GM12878 (cell line): ENCODE measurements at regions not wholly inside any gene's neighbourhood (a gene's known extent, or its start where the extent isn't known, plus 50 kb on each side); places are given as distances from the start of the nearest gene placed in this dataset.

Source experiments
- ATAC-seq: fragments of 200-7000 bp; cut with Tn5 transposase; 3 replicates; pipeline ENCODE4 v1.9.1; 2020; ENCODE audit warnings: mild to moderate bottlenecking, moderate library complexity
- BruUV-seq: library from RNA; stranded (reverse); fragments of 400-500 nt; replicated peaks from 2 replicates; lab custom pipeline; 2021; lab: Mats Ljungman, UMichigan
- CTCF ChIA-PET: fragments of 300-600 bp; sonication (Branson Sonifier 250); formaldehyde crosslinking; extraction: SDS; loops from one replicate; lab custom pipeline; 2021; ENCODE audit warnings: inconsistent platforms; lab: Yijun Ruan, JAX
- POLR2A ChIA-PET: fragments of 350-600 bp; formaldehyde crosslinking; extraction: SDS; loops from one replicate; lab custom pipeline; 2021; ENCODE audit warnings: inconsistent platforms; lab: Charles Lee
- RAD21 ChIA-PET: fragments of 300-600 bp; sonication (Branson Sonifier 250); formaldehyde crosslinking; loops from one replicate; lab custom pipeline; 2023; ENCODE audit warnings: antibody characterized with exemption; ENCODE audit not compliant: unreplicated experiment; lab: Charles Lee
- SMC1A ChIA-PET: fragments of 300-600 bp; sonication (Branson Sonifier 250); formaldehyde crosslinking; loops from one replicate; lab custom pipeline; 2023; ENCODE audit not compliant: unreplicated experiment, uncharacterized antibody; lab: Charles Lee
- DNase-seq: peaks from one replicate; pipeline ENCODE4 v3.0.0-alpha.2; 2011; ENCODE audit warnings: low read depth, low spot score
- FAIRE-seq: peaks from 3 replicates; lab custom pipeline; 2011; peaks lifted over from hg19 to GRCh38; lab: Jason Lieb, UNC
- H2AFZ ChIP-seq: 2 replicates; pipeline ENCODE4 v1.6.0; 2011; ENCODE audit warnings: low read depth, low read length, control low read depth; ENCODE audit not compliant: control insufficient read depth
- H3K27ac ChIP-seq: 2 replicates; pipeline ENCODE4 v1.5.1; 2011; ENCODE audit warnings: control low read depth; ENCODE audit not compliant: control insufficient read depth, insufficient read depth
- H3K27me3 ChIP-seq, 2 experiments: replicated peaks in 1 of 2; 2 replicates each; pipeline versions ENCODE4 v1.6.0 to v1.6.1; 2011; ENCODE audit warnings: low read length in 1 of 2; ENCODE audit not compliant: control insufficient read depth in 2 of 2, insufficient read depth in 2 of 2
- H3K36me3 ChIP-seq, 2 experiments: 2 replicates each; pipeline ENCODE4 v1.5.1; 2011; ENCODE audit warnings: low read length in 1 of 2; ENCODE audit not compliant: control insufficient read depth in 2 of 2, insufficient read depth in 2 of 2
- H3K4me1 ChIP-seq: 2 replicates; pipeline ENCODE4 v1.6.1; 2011; ENCODE audit warnings: mild to moderate bottlenecking, low read length, moderate library complexity, mixed read lengths; ENCODE audit not compliant: control insufficient read depth, insufficient read depth
- H3K4me2 ChIP-seq: 2 replicates; pipeline ENCODE4 v1.6.0; 2011; ENCODE audit warnings: control low read depth; ENCODE audit not compliant: control insufficient read depth, insufficient read depth
- H3K4me3 ChIP-seq: fragments of 200-600 bp; sonication (generic); 2 replicates; pipeline ENCODE4 v1.5.1; 2016
- H3K79me2 ChIP-seq: 2 replicates; pipeline ENCODE4 v1.6.0; 2011; ENCODE audit warnings: low read length; ENCODE audit not compliant: control insufficient read depth, insufficient read depth
- H3K9ac ChIP-seq: 2 replicates; pipeline ENCODE4 v1.8.0; 2011; ENCODE audit warnings: low read length, control low read depth, mixed read lengths; ENCODE audit not compliant: control insufficient read depth, insufficient read depth
- H3K9me3 ChIP-seq: replicated peaks from 3 replicates; pipeline ENCODE4 v1.5.1; 2011; ENCODE audit warnings: mild to moderate bottlenecking, low read length; ENCODE audit not compliant: control insufficient read depth, insufficient read depth
- H4K20me1 ChIP-seq: 2 replicates; pipeline ENCODE4 v1.6.0; 2011; ENCODE audit not compliant: control insufficient read depth, insufficient read depth
- ATF7 ChIP-seq: fragments of 450-650 bp; IDR thresholded peaks from 2 replicates; pipeline ENCODE4 v1.6.1; 2016; ENCODE audit warnings: low read depth, mild to moderate bottlenecking
- BRCA1 ChIP-seq: IDR thresholded peaks from 2 replicates; pipeline ENCODE4 v1.6.1; 2011; ENCODE audit warnings: low read depth, low read length, improper control_type of control experiment
- CTCF ChIP-seq, 3 experiments: IDR thresholded peaks in 2 of 3; conservative IDR thresholded peaks in 1 of 3; 2 replicates each; pipeline ENCODE4 v1.5.1; 2011; ENCODE audit warnings: low read depth in 3 of 3, low read length in 3 of 3, mild to moderate bottlenecking in 3 of 3, control low read depth in 2 of 3, moderate library complexity in 2 of 3, inconsistent platforms in 1 of 3, mixed read lengths in 1 of 3; ENCODE audit not compliant: control insufficient read depth in 2 of 3, insufficient read depth in 1 of 3; ENCODE audit errors: extremely low read depth in 1 of 3
- HDAC2 ChIP-seq: fragments of 200-600 bp; sonication (generic); IDR thresholded peaks from 2 replicates; pipeline ENCODE4 v1.6.1; 2017
- KLF5 ChIP-seq: fragments of 450-650 bp; IDR thresholded peaks from 2 replicates; pipeline ENCODE4 v1.6.1; 2014; ENCODE audit warnings: mild to moderate bottlenecking; ENCODE audit not compliant: partially characterized antibody
- RAD21 ChIP-seq: IDR thresholded peaks from 2 replicates; pipeline ENCODE4 v1.6.1; 2011; ENCODE audit warnings: mild to moderate bottlenecking, low read depth, low read length, moderate library complexity; ENCODE audit not compliant: insufficient read depth
- SMC3 ChIP-seq: IDR thresholded peaks from 2 replicates; pipeline ENCODE4 v1.6.1; 2011; ENCODE audit warnings: low read length, improper control_type of control experiment, borderline replicate concordance
- SP1 ChIP-seq: IDR thresholded peaks from one replicate; pipeline ENCODE4 v1.6.1; 2011; ENCODE audit warnings: low read depth, low read length
- TAF1 ChIP-seq: IDR thresholded peaks from 2 replicates; pipeline ENCODE4 v1.6.1; 2011; ENCODE audit warnings: mild to moderate bottlenecking, low read depth, low read length, borderline replicate concordance
- YY1 ChIP-seq: IDR thresholded peaks from 2 replicates; pipeline ENCODE4 v1.6.1; 2011; ENCODE audit warnings: low read depth, mild to moderate bottlenecking, low read length
- WGBS: methylation state at CpG from one replicate; pipeline ENCODE4 v1.1.6; 2016; ENCODE audit warnings: low lambda C conversion rate; ENCODE audit not compliant: insufficient replicate concordance, insufficient coverage; ENCODE audit errors: missing lambda C conversion rate; 5-methylcytosine and 5-hydroxymethylcytosine counted together
- in situ Hi-C: fragments of 300-500 bp; cut with MboI; formaldehyde crosslinking; loops from 9 replicates; pipeline ENCODE4 v1.14.3; 2018; ENCODE audit warnings: mixed read lengths
- intact Hi-C: fragments of 100-400 bp; cut with micrococcal nuclease; formaldehyde crosslinking; loops from one replicate; pipeline ENCODE4 v1.14.2; 2022; ENCODE audit not compliant: unreplicated experiment
- TF ChIP-seq, protein P1 (sequence below): IDR thresholded peaks from 2 replicates; pipeline ENCODE4 v1.6.1; 2011; ENCODE audit warnings: borderline replicate concordance, low read depth, mild to moderate bottlenecking, moderate library complexity, low read length; ENCODE audit not compliant: insufficient read depth, poor library complexity, severe bottlenecking

- SMC1A ChIA-PET, result interaction anchor here (1.7 to 2.7 kb wide), 2 partner anchors 37 to 727 kb away, joined by 6 to 9 read pairs; no protein-coding TSS in a partner anchor
Observed at GRCh38 chr3:177777699-177778098, 580.4 kb upstream of the TBL1XR1 start.

More at GRCh38 chr3:177777699-177778098, 580.4 kb upstream of the TBL1XR1 start:
- Histone ChIP-seq H3K4me3 (no peak overlapping the region), H3K4me2 (no peak overlapping the region), H3K9me3 (no peaks in the 10 kb centered on the region), H3K36me3 (no peaks in the 10 kb centered on the region), H2AFZ (no peak overlapping the region), H3K27me3 (no peaks in the 10 kb centered on the region), H3K4me1 (no peaks in the 10 kb centered on the region; the same call in 1 of the 2 replicates), H4K20me1 (no peaks in the 10 kb centered on the region), H3K79me2 (no peaks in the 10 kb centered on the region), H3K9ac (no peak overlapping the region), H3K27ac (no peak overlapping the region)
- in situ Hi-C loops, result no loop called here
- RAD21 ChIA-PET, result interaction anchor here (1.0 kb wide), 1 partner anchor 727 kb away, joined by 4 read pairs; no protein-coding TSS in a partner anchor
- peak; percentile 20 for DNase-seq
- peak; percentile 97 for ATAC-seq
- BruUV-seq, result no TSS peak
- WGBS, result 62% methylated on average over 1 of the region's 1 CpG
- peak; percentile 84 for FAIRE-seq
- CTCF ChIA-PET, result interaction anchor here (0.8 to 4.3 kb wide), 7 partner anchors 15 to 905 kb away, joined by 3 to 31 read pairs (median 4); no protein-coding TSS in a partner anchor
- POLR2A ChIA-PET, result no interaction called here
- intact Hi-C loops, result loop anchor here (1.0 to 5.0 kb wide), 4 partner anchors 415 to 905 kb away; no protein-coding TSS in a partner anchor
- TF ChIP-seq YY1 (peak; percentile 80), RAD21 (peak; percentile 87), CTCF (IDR thresholded peaks at IDR 0.05 in 2 of 3, conservative IDR thresholded peaks at IDR 0.05 in 1 of 3; ENCODE audit: control insufficient read depth in 2 of 3, extremely low read depth in 1 of 3, insufficient read depth in 1 of 3, low read depth in 3 of 3, low read length in 3 of 3) (peak; percentile 74 to 80 (median 78)), SP1 (no peak), SMC3 (peak; percentile 83), HDAC2 (no peak), KLF5 (no peak), ATF7 (no peak), BRCA1 (no peak), TAF1 (no peak)
- TF ChIP-seq, protein P1, sequence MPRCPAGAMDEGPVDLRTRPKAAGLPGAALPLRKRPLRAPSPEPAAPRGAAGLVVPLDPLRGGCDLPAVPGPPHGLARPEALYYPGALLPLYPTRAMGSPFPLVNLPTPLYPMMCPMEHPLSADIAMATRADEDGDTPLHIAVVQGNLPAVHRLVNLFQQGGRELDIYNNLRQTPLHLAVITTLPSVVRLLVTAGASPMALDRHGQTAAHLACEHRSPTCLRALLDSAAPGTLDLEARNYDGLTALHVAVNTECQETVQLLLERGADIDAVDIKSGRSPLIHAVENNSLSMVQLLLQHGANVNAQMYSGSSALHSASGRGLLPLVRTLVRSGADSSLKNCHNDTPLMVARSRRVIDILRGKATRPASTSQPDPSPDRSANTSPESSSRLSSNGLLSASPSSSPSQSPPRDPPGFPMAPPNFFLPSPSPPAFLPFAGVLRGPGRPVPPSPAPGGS, result no peak
